Astrocyte of the cerebellum (primary cell): ENCODE measurements at regions not wholly inside any gene's neighbourhood (a gene's known extent, or its start where the extent isn't known, plus 50 kb on each side); places are given as distances from the start of the nearest gene placed in this dataset.
"Not testable (repeated sequence)": the region's sequence is repeated elsewhere in the genome, so short reads cannot be mapped to it uniquely, and the experiment has no call there.

Source experiments
- DNase-seq: peaks from one replicate; pipeline ENCODE4 v3.0.0-alpha.2; 2011; ENCODE audit warnings: low read depth
- H3K4me3 ChIP-seq: 2 replicates; pipeline ENCODE4 v1.5.1; 2011; ENCODE audit warnings: mild to moderate bottlenecking, low read depth, low read length, moderate library complexity
- in situ Hi-C: cut with HindIII; loops from 2 replicates; pipeline ENCODE4 v1.10.0; 2017; ENCODE audit warnings: low sequenced_read_pairs
- TF ChIP-seq, protein P1 (sequence below): IDR thresholded peaks from 2 replicates; pipeline ENCODE4 v1.5.1; 2012; ENCODE audit warnings: low read length, low read depth, moderate library complexity, mild to moderate bottlenecking; ENCODE audit errors: missing control alignments

DNA sequence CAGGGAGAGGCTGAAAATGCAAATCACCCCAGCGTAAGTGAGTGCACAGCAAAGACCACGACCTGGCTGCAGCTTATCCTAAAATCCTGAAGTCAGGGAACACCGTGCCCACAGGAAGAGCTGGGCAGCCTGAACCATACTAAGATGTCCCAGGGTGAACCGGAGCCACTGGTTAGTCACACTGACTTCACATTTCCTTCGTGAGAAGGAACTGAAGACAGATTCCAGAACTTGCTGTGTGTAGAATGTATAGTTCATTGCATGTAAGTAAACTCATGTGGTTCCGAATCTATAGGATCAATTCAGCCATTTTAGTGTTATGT lies 84.6 kb upstream of the NDUFV2 start:
- DNase-seq: no peak
- in situ Hi-C loops: no loop called here
- peak overlapping the region; percentile 22 for H3K4me3 ChIP-seq
- TF ChIP-seq, protein P1, sequence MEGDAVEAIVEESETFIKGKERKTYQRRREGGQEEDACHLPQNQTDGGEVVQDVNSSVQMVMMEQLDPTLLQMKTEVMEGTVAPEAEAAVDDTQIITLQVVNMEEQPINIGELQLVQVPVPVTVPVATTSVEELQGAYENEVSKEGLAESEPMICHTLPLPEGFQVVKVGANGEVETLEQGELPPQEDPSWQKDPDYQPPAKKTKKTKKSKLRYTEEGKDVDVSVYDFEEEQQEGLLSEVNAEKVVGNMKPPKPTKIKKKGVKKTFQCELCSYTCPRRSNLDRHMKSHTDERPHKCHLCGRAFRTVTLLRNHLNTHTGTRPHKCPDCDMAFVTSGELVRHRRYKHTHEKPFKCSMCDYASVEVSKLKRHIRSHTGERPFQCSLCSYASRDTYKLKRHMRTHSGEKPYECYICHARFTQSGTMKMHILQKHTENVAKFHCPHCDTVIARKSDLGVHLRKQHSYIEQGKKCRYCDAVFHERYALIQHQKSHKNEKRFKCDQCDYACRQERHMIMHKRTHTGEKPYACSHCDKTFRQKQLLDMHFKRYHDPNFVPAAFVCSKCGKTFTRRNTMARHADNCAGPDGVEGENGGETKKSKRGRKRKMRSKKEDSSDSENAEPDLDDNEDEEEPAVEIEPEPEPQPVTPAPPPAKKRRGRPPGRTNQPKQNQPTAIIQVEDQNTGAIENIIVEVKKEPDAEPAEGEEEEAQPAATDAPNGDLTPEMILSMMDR: no peak

DNA sequence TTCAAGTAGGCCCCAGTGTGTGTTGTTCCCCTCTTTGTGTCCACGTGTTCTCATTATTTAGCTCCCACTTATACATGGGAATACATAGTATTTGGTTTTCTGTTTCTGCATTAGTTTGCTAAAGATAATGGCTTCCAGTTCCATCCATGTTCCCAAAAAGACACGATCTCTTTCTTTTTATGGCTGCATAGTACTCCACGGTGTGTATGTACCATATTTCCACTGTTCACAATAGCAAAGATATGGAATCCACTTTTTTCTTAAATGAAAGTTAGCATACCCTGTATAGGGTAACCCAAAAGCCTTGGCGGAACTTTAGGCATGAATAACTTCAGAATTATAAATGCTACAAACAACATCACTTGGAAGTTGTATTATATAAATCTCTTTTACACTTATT lies 83.4 kb upstream of the NDUFV2 start:
- H3K4me3 ChIP-seq: no peak overlapping the region
- DNase-seq: no peak
- in situ Hi-C loops: no loop called here
- TF ChIP-seq, protein P1: no peak

DNA sequence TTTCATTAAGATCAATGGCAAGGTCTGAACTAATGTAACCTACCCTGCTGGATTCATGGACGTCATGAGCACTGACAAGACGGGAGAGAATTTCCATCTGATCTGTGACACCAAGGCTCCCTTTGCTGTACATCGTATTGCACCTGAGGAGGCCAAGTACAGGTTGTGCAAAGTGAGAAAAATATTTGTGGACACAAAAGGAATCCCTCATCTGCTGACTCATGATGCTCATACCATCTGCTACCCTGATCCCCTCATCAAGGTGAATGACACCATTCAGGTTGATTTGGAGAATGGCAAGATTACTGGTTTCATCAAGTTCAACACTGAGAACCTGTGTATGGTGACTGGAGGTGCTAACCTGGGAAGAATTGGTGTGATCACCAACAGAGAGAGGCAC lies 82.3 kb upstream of the NDUFV2 start:
- no peak overlapping the region for H3K4me3 ChIP-seq
- TF ChIP-seq, protein P1: no peak
- DNase-seq: no peak
- in situ Hi-C loops: no loop called here

DNA sequence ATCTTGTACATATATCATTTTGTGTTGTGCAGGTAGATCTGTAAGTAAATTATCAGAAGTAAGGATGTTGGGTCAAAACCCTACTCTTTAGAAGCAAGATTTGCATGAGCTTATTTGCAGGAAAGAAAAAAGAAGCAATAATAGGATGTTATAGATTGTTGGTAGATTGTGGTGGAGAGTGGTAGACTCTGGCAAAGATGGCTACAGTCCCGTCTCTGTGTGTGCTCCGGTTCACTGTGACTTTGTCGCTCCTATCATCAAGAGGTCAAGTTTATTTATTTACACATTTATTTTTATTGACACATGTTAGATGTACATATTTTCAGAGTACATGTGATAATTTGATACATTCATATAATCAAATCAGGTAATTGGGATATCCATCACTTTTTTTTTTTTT lies 81.0 kb upstream of the NDUFV2 start:
- in situ Hi-C loops: no loop called here
- no peak overlapping the region for H3K4me3 ChIP-seq
- TF ChIP-seq, protein P1: no peak
- no peak for DNase-seq

DNA sequence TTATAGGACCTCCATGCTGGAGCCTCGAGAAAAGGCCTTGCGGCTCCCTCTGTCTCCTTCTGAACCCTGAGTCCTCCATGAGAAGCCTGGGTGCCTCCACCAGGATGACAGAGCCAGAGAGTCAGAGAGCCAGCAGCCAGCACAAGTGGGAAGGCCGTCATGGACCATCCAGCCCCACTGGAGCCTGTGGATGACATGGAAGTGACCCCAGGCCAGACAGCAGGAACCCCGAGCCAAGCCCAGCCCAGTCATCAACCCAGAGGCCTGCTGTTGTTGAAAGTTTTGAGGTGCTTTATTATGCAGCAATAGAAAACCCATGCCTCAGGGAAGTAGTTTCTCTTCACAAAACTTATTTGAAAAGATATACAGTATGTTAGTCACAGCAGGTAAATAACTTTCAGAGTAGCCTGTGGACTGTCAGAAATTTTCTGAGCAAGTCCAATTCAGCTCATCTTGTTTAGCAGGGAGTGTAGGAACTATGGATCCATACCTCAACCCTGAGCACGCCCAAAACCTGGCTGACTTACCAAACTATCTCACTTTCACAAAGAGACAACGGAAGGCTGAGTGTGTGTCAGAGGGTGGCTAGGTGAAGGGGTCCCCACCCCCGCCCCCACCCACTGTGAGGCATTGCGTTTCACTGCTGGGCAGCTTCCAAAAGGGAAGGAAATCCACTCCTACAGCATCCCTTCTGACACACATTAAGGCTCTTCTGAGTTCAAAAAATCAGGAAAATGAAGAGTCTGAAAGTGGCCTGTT lies 79.9 kb upstream of the NDUFV2 start:
- DNase-seq: no peak
- H3K4me3 ChIP-seq: no peak overlapping the region
- TF ChIP-seq, protein P1: no peak
- in situ Hi-C loops: no loop called here

DNA sequence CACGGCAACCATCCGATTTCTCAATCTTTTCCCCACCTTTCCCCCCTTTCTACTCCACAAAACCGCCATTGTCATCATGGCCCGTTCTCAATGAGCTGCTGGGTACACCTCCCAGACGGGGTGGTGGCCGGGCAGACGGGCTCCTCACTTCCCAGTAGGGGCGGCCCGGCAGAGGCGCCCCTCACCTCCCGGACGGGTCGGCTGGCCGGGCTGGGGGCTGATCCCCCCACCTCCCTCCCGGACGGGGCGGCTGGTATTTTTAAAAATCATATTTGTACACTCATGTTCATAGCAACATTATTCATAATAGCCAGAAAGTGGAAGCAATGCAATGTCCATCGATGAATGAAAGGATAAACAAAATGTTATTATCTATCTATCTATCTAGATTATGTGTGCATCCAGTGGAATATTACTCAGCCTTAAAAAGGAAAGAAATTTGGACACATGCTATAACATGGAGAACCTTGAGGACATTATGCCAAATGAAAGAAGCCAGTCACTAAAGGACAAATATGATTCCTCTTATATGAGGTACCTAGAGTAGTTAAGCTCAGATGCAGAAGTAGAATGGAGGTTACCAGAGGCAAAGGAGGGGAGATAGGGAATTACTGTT lies 78.4 kb upstream of the NDUFV2 start:
- DNase-seq, H3K4me3 ChIP-seq, in situ Hi-C loops: not testable (repeated sequence)

DNA sequence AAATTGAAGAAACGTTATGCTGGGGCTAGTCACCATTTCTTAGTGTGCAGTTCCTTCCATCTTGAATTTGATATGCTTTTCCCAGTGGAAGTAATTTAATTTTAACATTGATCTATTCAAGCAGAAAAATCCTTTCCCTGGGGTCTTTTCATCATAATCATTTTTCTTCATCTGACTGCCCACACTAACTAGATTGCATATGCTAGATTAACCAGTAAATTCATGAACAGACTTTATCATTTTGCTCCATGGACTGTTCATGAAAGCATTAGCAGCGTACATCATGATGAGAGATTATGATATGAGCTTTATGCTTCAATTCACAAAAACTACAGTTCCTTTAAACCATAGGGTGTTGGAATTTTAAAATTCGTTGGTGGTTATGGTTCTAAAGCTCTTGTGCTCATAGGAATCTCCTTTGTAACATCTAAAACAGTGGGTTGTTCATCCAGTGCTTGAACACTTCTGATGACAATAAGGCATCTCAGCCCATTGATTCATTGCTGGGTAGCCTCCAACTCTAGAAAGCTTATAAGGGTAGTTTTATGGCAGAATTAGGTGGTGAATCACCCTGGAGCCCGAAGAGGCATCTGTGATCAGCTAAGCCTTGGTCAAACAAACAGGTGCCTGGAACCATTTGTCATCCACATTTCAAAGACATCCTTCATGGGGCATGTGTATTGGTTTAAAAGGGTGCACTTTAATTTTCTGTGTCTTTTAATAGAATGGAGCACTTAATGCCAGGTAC lies 77.2 kb upstream of the NDUFV2 start:
- no peak overlapping the region for H3K4me3 ChIP-seq
- in situ Hi-C loops: no loop called here
- no peak for DNase-seq
- TF ChIP-seq, protein P1: no peak
